22Rv1 (cell line): ENCODE measurements at regions not wholly inside any gene's neighbourhood (a gene's known extent, or its start where the extent isn't known, plus 50 kb on each side); places are given as distances from the start of the nearest gene placed in this dataset.

Source experiments
- CTCF ChIP-seq: fragments of 450-650 bp; IDR thresholded peaks from 2 replicates; pipeline ENCODE4 v1.5.1; 2017; ENCODE audit warnings: mild to moderate bottlenecking
- ZFX ChIP-seq: fragments of 450-650 bp; IDR thresholded peaks from 2 replicates; pipeline ENCODE4 v1.6.1; 2017; ENCODE audit warnings: antibody characterized with exemption, borderline replicate concordance

DNA sequence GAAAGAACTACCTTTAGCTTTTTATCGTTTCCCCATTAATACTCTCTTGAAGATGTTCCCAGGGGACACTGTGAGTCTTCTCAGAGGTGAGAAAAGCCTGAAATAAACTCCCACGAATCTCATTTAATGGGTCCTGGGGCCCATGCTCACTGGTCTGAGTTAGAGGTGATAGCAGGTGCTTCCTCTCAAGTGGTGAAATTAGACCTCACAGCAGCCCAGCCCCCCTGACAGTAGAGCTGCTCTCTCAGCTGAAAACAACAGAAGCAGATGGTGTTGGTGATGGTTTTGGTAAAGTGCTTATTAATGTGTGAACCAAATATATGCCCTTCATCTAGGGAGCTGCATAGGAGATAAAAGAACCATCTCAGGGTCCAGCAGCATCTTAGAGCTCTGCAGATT lies 76.8 kb upstream of the VPREB1 start:
- TF ChIP-seq CTCF (no peak), ZFX (no peak)
